ENCODE measurements at regions not wholly inside any gene's neighbourhood (a gene's known extent, or its start where the extent isn't known, plus 50 kb on each side); places are given as distances from the start of the nearest gene placed in this dataset.

DNA sequence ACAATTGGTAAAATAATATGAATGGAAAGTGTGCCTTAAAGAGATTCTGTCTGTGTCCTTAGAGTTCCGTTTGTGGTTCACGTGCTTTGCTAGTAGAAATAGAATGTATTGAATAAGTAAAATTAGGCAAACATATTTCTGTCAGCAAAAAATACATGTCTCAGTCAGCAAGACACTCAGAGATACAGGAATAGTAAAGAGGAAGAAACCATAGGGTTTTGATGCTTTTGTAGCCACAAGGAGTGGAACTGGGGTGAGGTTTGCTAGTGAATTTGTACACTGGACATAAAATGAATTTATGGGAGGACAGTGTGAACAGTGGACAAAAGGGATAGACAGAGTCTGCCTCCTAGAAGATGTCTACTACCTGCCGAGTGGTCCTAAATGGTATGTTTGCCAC lies 289.2 kb upstream of the NRP1 start:
- TF ChIP-seq, protein P1, sequence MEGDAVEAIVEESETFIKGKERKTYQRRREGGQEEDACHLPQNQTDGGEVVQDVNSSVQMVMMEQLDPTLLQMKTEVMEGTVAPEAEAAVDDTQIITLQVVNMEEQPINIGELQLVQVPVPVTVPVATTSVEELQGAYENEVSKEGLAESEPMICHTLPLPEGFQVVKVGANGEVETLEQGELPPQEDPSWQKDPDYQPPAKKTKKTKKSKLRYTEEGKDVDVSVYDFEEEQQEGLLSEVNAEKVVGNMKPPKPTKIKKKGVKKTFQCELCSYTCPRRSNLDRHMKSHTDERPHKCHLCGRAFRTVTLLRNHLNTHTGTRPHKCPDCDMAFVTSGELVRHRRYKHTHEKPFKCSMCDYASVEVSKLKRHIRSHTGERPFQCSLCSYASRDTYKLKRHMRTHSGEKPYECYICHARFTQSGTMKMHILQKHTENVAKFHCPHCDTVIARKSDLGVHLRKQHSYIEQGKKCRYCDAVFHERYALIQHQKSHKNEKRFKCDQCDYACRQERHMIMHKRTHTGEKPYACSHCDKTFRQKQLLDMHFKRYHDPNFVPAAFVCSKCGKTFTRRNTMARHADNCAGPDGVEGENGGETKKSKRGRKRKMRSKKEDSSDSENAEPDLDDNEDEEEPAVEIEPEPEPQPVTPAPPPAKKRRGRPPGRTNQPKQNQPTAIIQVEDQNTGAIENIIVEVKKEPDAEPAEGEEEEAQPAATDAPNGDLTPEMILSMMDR (IDR thresholded peaks at IDR 0.05): no peak
- no peak for TF ChIP-seq POLR2A (IDR thresholded peaks at IDR 0.05)

Measured in right lobe of liver (tissue), 4 donors.